OCI-LY7 (cell line): ENCODE measurements at regions not wholly inside any gene's neighbourhood (a gene's known extent, or its start where the extent isn't known, plus 50 kb on each side); places are given as distances from the start of the nearest gene placed in this dataset.

ENCODE experiments used
- BruUV-seq: library from RNA; stranded (reverse); fragments of 400-500 nt; replicated peaks from 2 replicates; lab custom pipeline; 2021; lab: Mats Ljungman, UMichigan
- CTCF ChIA-PET: fragments of 300-600 bp; sonication (Branson Sonifier 250); formaldehyde crosslinking; loops from one replicate; lab custom pipeline; 2022; ENCODE audit warnings: antibody characterized with exemption; ENCODE audit not compliant: unreplicated experiment; lab: Charles Lee
- POLR2A ChIA-PET: fragments of 300-600 bp; sonication (Branson Sonifier 250); formaldehyde crosslinking; loops from one replicate; lab custom pipeline; 2022; ENCODE audit warnings: antibody characterized with exemption; lab: Charles Lee
- DNase-seq: peaks from one replicate; pipeline ENCODE4 v3.0.0-alpha.2; 2015; ENCODE audit warnings: low spot score
- H2AFZ ChIP-seq: fragments of 200-600 bp; sonication (generic), shearing (Covaris generic); 2 replicates; pipeline ENCODE4 v1.6.1; 2014; ENCODE audit warnings: mild to moderate bottlenecking, antibody characterized with exemption, low read length, moderate library complexity
- H3K27ac ChIP-seq: fragments of 200-600 bp; sonication (generic); 2 replicates; pipeline ENCODE4 v1.5.1; 2014; ENCODE audit warnings: mixed run types, low read depth, mild to moderate bottlenecking, moderate library complexity, low read length, inconsistent platforms; ENCODE audit not compliant: poor library complexity, severe bottlenecking
- H3K36me3 ChIP-seq: fragments of 200-600 bp; sonication (generic); 2 replicates; pipeline ENCODE4 v1.6.1; 2014; ENCODE audit warnings: mild to moderate bottlenecking, antibody characterized with exemption, low read length, moderate library complexity, mixed read lengths; ENCODE audit not compliant: insufficient read depth
- H3K4me1 ChIP-seq: fragments of 200-600 bp; sonication (generic); 2 replicates; pipeline ENCODE4 v1.5.1; 2014; ENCODE audit warnings: mild to moderate bottlenecking, low read length; ENCODE audit not compliant: insufficient read depth, poor library complexity, severe bottlenecking
- H3K4me2 ChIP-seq: fragments of 200-600 bp; sonication (generic); 2 replicates; pipeline ENCODE4 v1.6.1; 2014; ENCODE audit warnings: mild to moderate bottlenecking, low read length
- H3K4me3 ChIP-seq: fragments of 200-600 bp; sonication (generic); 2 replicates; pipeline ENCODE4 v1.5.1; 2014; ENCODE audit warnings: mild to moderate bottlenecking, low read depth, low read length; ENCODE audit not compliant: poor library complexity, severe bottlenecking
- H3K79me2 ChIP-seq: fragments of 200-600 bp; sonication (generic); 2 replicates; pipeline ENCODE4 v1.6.1; 2016; ENCODE audit warnings: low read depth, mild to moderate bottlenecking, low read length, moderate library complexity, mixed read lengths; ENCODE audit not compliant: insufficient read depth
- H3K9me2 ChIP-seq: fragments of 200-600 bp; sonication (generic); 2 replicates; pipeline ENCODE4 v1.6.1; 2016; ENCODE audit warnings: mild to moderate bottlenecking, low read length, mixed read lengths; ENCODE audit not compliant: insufficient read depth
- H3K9me3 ChIP-seq: fragments of 200-600 bp; sonication (generic); 2 replicates; pipeline ENCODE4 v1.6.1; 2014; ENCODE audit warnings: mild to moderate bottlenecking, mixed run types, low read length, mixed read lengths
- H4K20me1 ChIP-seq: fragments of 200-600 bp; sonication (generic); 2 replicates; pipeline ENCODE4 v1.6.1; 2014; ENCODE audit warnings: mild to moderate bottlenecking, antibody characterized with exemption, low read length, moderate library complexity, mixed read lengths; ENCODE audit not compliant: insufficient read depth
- EZH2phosphoT487 ChIP-seq: fragments of 200-600 bp; sonication (generic); IDR thresholded peaks from 2 replicates; pipeline ENCODE4 v1.6.1; 2018; ENCODE audit warnings: low read depth, borderline replicate concordance, mild to moderate bottlenecking, mixed run types, antibody characterized with exemption, low read length, moderate library complexity, mixed read lengths
- intact Hi-C: fragments of 100-400 bp; cut with micrococcal nuclease; formaldehyde crosslinking; loops from one replicate; pipeline ENCODE4 v1.10.0; 2022; ENCODE audit not compliant: unreplicated experiment
- TF ChIP-seq, protein P1 (sequence below): fragments of 200-600 bp; sonication (generic); conservative IDR thresholded peaks from 2 replicates; pipeline ENCODE4 v1.5.1; 2014; ENCODE audit warnings: mild to moderate bottlenecking, antibody characterized with exemption, low read length, moderate library complexity, mixed read lengths

DNA sequence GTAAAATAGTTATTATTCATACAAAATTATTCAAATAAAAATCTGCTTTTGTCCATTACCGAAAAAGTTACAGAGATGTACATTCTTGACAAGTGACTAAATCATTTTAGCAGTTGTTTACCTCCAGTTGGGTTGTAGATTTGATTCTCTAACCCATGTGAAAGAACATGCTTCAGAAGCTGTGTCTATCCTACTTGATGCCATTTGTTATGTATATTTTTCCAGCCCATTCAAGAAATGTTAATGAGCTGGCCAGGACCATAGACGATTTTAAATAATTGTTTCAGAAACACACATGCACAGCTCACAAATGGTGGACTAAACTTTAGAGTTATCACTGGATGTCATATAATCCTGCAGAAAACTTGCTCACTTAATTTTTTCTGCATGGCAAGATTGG lies 391.1 kb upstream of the REG3G start:
- CTCF ChIA-PET: no interaction called here
- no peak overlapping the region for H2AFZ ChIP-seq
- H3K4me2 ChIP-seq: no peak overlapping the region
- POLR2A ChIA-PET: no interaction called here
- no peak overlapping the region for H3K4me3 ChIP-seq
- intact Hi-C loops: no loop called here
- no peaks in the 10 kb centered on the region for H3K9me3 ChIP-seq
- DNase-seq: no peak
- H3K79me2 ChIP-seq: no peaks in the 10 kb centered on the region
- no peaks in the 10 kb centered on the region for H3K9me2 ChIP-seq
- no TSS peak for BruUV-seq
- H3K36me3 ChIP-seq: no peaks in the 10 kb centered on the region
- H3K4me1 ChIP-seq: no peaks in the 10 kb centered on the region
- H4K20me1 ChIP-seq: no peaks in the 10 kb centered on the region
- H3K27ac ChIP-seq: no peak overlapping the region
- no peak for TF ChIP-seq EZH2phosphoT487
- TF ChIP-seq, protein P1, sequence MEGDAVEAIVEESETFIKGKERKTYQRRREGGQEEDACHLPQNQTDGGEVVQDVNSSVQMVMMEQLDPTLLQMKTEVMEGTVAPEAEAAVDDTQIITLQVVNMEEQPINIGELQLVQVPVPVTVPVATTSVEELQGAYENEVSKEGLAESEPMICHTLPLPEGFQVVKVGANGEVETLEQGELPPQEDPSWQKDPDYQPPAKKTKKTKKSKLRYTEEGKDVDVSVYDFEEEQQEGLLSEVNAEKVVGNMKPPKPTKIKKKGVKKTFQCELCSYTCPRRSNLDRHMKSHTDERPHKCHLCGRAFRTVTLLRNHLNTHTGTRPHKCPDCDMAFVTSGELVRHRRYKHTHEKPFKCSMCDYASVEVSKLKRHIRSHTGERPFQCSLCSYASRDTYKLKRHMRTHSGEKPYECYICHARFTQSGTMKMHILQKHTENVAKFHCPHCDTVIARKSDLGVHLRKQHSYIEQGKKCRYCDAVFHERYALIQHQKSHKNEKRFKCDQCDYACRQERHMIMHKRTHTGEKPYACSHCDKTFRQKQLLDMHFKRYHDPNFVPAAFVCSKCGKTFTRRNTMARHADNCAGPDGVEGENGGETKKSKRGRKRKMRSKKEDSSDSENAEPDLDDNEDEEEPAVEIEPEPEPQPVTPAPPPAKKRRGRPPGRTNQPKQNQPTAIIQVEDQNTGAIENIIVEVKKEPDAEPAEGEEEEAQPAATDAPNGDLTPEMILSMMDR: no peak

DNA sequence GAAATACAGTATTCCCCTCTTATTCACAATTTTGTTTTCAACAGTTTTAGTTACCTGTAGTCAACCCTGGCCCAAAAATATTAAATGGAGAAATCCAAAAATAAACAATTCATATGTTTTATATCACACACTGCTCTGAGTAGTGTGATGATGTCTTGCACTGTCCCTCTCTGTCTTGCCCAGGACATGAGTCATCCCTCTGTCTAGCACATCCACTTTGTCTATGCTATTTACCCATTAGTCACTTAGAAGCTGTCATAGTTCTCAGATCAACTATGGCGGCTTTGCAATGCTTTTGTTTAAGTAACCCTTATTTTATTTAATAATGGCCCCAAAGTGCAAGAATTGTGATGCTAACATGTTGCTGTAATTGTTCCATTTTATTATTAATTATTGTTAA lies 380.6 kb upstream of the REG3G start:
- no TSS peak for BruUV-seq
- H3K4me3 ChIP-seq: no peak overlapping the region
- H4K20me1 ChIP-seq: no peaks in the 10 kb centered on the region
- H3K9me2 ChIP-seq: no peaks in the 10 kb centered on the region
- DNase-seq: no peak
- no peaks in the 10 kb centered on the region for H3K4me1 ChIP-seq
- H3K9me3 ChIP-seq: no peaks in the 10 kb centered on the region
- H3K79me2 ChIP-seq: no peaks in the 10 kb centered on the region
- H3K4me2 ChIP-seq: no peak overlapping the region
- H3K36me3 ChIP-seq: no peaks in the 10 kb centered on the region
- intact Hi-C loops: no loop called here
- H3K27ac ChIP-seq: no peak overlapping the region
- ChIA-PET POLR2A (no interaction called here), CTCF (no interaction called here)
- no peak for TF ChIP-seq EZH2phosphoT487
- TF ChIP-seq, protein P1: no peak
- no peak overlapping the region for H2AFZ ChIP-seq

DNA sequence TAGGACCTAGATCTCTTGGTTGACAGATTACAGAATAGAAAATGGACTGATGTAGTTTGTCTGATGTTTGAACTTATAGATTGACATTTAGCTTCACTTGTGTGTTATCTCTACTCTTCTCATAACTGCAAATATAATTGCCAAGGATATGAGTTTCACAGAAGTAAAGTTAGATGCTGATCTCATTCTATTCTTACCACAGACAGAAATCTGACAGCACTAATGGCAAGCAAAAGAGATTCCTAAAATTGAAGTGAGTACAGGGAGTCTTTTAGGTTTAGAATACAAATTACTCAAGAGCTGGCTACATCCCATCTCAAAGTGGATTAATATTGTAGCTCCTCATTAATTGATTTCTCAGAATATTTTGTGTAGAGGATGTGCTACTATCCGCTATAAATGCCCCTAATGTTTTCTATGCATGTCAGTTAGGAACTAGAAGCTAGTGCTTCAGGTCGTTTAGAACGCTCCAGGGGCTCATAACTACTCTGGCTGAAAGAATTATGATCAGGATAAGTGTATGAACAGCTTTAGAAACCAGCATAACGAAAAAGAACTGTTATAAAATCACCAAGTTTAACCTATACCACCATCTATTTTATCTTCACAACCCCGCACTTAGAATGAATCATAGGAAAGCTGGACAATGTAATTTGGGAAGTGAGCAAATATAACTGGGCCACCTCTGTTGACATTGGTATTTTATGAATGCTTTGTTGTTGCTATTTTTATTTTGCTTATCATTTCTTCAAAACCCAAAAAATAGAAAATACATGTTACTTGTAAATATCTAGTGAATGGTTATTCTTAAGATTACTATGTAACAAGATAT lies 378.8 kb upstream of the REG3G start:
- TF ChIP-seq, protein P1: no peak
- TF ChIP-seq EZH2phosphoT487: no peak
- Histone ChIP-seq H3K4me2 (no peak overlapping the region), H3K27ac (no peak overlapping the region), H3K9me2 (no peaks in the 10 kb centered on the region), H2AFZ (no peak overlapping the region), H3K36me3 (no peaks in the 10 kb centered on the region), H4K20me1 (no peaks in the 10 kb centered on the region), H3K4me1 (no peaks in the 10 kb centered on the region), H3K79me2 (no peaks in the 10 kb centered on the region), H3K9me3 (no peaks in the 10 kb centered on the region), H3K4me3 (no peak overlapping the region)
- no TSS peak for BruUV-seq
- ChIA-PET CTCF (no interaction called here), POLR2A (no interaction called here)
- DNase-seq: no peak
- intact Hi-C loops: no loop called here
